Heart left ventricle (tissue), 13 donors: ENCODE measurements at regions not wholly inside any gene's neighbourhood (a gene's known extent, or its start where the extent isn't known, plus 50 kb on each side); places are given as distances from the start of the nearest gene placed in this dataset.

Experiments
- CTCF ChIP-seq, 12 donors: fragments of 200-600 bp; sonication (generic) in 4 of 12; IDR thresholded peaks; one replicate each; pipeline versions ENCODE4 v1.5.0 to v1.8.0; 2018 to 2022; ENCODE audit warnings: antibody characterized with exemption in 12 of 12, mild to moderate bottlenecking in 5 of 12
- POLR2A ChIP-seq, 2 donors: fragments of 450-650 bp; IDR thresholded peaks; one replicate each; pipeline ENCODE4 v1.6.1; 2017; ENCODE audit warnings: antibody characterized with exemption in 2 of 2, mild to moderate bottlenecking in 2 of 2, moderate library complexity in 2 of 2
- donor health status: ischemic (EF 13 %, LVEDD 7.1; RV severe dilation, severe dysfunction).
- donor health status: DM: no; HTN: yes; CAD: no.
- donor health status: DM: no; HTN: no; CAD: no.
- donor health status: ischemic (EF 25% LVEDD 6.9; RV normal size, moderate dysfunction).
- donor health status: ischemic (EF 25% LVEDD 5.7; RV mildly dilated, moderate dysfunction).
- donor health status: ischemic (EF 35%, LVEDD 5.7; RV mildly dilated, moderate dysfunction).
- donor health status: nonischemic (EF 11% LVEDD 7.7; RV severe dilation, severe dysfunction).
- donor health status: DM: yes; HTN: yes; CAD: no.
- donor health status: PGD.
- donor health status: ischemic (EF 29% LVEDD 5.4; RV normal size, mild dysfunction).
- donor health status: nonischemic (EF 23%, LVEDD 6.1; RV moderate dilation, normal function).

GRCh38 chr21:27643326-27643725 lies 676.4 kb upstream of the ADAMTS5 start:
- TF ChIP-seq CTCF (IDR thresholded peaks at IDR 0.05) (no peak), POLR2A (IDR thresholded peaks at IDR 0.05) (no peak)
